A549 (cell line): ENCODE measurements at regions not wholly inside any gene's neighbourhood (a gene's known extent, or its start where the extent isn't known, plus 50 kb on each side); places are given as distances from the start of the nearest gene placed in this dataset.

Experiments used
- CBX2 ChIP-seq: fragments of 200-600 bp; sonication (generic); IDR thresholded peaks from 2 replicates; pipeline ENCODE4 v1.6.1; 2016; ENCODE audit warnings: low read depth, mild to moderate bottlenecking, borderline replicate concordance
- CEBPB ChIP-seq, 2 experiments: fragments of >200 bp in 1 of 2; sonication (Bioruptor Twin) in 1 of 2; formaldehyde crosslinking in 1 of 2; IDR thresholded peaks; 2 replicates each; pipeline ENCODE4 v1.6.1; 2012 to 2016
- CHD2 ChIP-seq: fragments of 150-350 bp; IDR thresholded peaks from 2 replicates; pipeline ENCODE4 v1.6.1; 2014; ENCODE audit warnings: low read length; ENCODE audit not compliant: partially characterized antibody
- HOXA7 ChIP-seq: fragments of 250-450 bp; sonication (Bioruptor Pico); IDR thresholded peaks from 2 replicates; pipeline ENCODE4 v1.5.0; 2020; ENCODE audit warnings: mild to moderate bottlenecking, moderate library complexity
- POLR2A ChIP-seq: IDR thresholded peaks from 2 replicates; pipeline ENCODE4 v1.6.1; 2012; ENCODE audit warnings: mild to moderate bottlenecking, low read length
- TP53 ChIP-seq: fragments of 250-450 bp; sonication (Bioruptor Pico); IDR thresholded peaks from 2 replicates; pipeline ENCODE4 v1.5.0; 2021; ENCODE audit warnings: mild to moderate bottlenecking, moderate library complexity
- TF ChIP-seq, protein P1 (sequence below): fragments of >200 bp; sonication (Bioruptor Twin); formaldehyde crosslinking; IDR thresholded peaks from 3 replicates; pipeline ENCODE4 v1.5.1; 2016

DNA sequence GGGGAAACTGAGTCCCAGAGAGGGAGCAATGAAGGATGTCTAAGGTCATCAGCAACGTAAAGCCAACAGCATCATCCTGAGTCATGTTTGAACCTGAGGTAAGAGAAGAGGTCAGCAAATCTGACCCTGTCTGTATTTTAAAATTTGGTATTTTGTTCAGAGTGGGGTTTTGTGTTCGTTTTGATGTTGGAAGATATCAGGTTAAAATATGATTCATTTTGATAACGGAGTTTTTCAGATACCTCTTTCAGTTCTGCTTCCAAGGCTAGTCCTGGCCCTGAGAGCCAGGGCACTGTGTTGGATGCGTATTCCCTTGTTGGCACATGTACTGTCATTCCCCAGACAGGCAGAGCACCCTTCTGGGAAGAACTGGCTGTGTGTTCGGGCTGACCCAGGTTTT lies 291.0 kb downstream of the NSG2 start:
- TF ChIP-seq POLR2A, result no peak
- TF ChIP-seq, protein P1, sequence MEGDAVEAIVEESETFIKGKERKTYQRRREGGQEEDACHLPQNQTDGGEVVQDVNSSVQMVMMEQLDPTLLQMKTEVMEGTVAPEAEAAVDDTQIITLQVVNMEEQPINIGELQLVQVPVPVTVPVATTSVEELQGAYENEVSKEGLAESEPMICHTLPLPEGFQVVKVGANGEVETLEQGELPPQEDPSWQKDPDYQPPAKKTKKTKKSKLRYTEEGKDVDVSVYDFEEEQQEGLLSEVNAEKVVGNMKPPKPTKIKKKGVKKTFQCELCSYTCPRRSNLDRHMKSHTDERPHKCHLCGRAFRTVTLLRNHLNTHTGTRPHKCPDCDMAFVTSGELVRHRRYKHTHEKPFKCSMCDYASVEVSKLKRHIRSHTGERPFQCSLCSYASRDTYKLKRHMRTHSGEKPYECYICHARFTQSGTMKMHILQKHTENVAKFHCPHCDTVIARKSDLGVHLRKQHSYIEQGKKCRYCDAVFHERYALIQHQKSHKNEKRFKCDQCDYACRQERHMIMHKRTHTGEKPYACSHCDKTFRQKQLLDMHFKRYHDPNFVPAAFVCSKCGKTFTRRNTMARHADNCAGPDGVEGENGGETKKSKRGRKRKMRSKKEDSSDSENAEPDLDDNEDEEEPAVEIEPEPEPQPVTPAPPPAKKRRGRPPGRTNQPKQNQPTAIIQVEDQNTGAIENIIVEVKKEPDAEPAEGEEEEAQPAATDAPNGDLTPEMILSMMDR, result no peak
- no peak for TF ChIP-seq CBX2
- TF ChIP-seq CEBPB (IDR thresholded peaks at IDR 0.05), result no peak
- TF ChIP-seq HOXA7 (CRISPR knock-in tag), result no peak
- TF ChIP-seq TP53 (CRISPR knock-in tag), result no peak
- no peak for TF ChIP-seq CHD2
